WERI-Rb-1 (cell line): ENCODE measurements at regions not wholly inside any gene's neighbourhood (a gene's known extent, or its start where the extent isn't known, plus 50 kb on each side); places are given as distances from the start of the nearest gene placed in this dataset.

Experiments
- DNase-seq: peaks from one replicate; pipeline ENCODE4 v3.0.0-alpha.2; 2020
- H3K27ac ChIP-seq: fragments of 250-450 bp; sonication (Bioruptor Pico); 2 replicates; pipeline ENCODE4 v1.5.1; 2020; ENCODE audit warnings: mild to moderate bottlenecking, moderate library complexity
- H3K27me3 ChIP-seq: fragments of 250-450 bp; sonication (Bioruptor Pico); 2 replicates; pipeline ENCODE4 v1.5.1; 2021; ENCODE audit warnings: mild to moderate bottlenecking, low read depth, moderate library complexity; ENCODE audit not compliant: insufficient read depth, severe bottlenecking
- H3K36me3 ChIP-seq: fragments of 250-450 bp; sonication (Bioruptor Pico); 2 replicates; pipeline ENCODE4 v1.5.1; 2020; ENCODE audit warnings: mild to moderate bottlenecking, moderate library complexity
- H3K4me3 ChIP-seq: 2 replicates; pipeline ENCODE4 v1.5.1; 2011; ENCODE audit warnings: low read depth, mild to moderate bottlenecking, control low read depth, low read length
- H3K9me3 ChIP-seq: fragments of 250-450 bp; sonication (Bioruptor Pico); 2 replicates; pipeline ENCODE4 v1.5.1; 2021; ENCODE audit warnings: mild to moderate bottlenecking, moderate library complexity; ENCODE audit not compliant: severe bottlenecking
- TF ChIP-seq, protein P1 (sequence below): IDR thresholded peaks from 2 replicates; pipeline ENCODE4 v1.5.1; 2011; ENCODE audit warnings: low read depth, mild to moderate bottlenecking, control low read depth, inconsistent platforms, low read length

DNA sequence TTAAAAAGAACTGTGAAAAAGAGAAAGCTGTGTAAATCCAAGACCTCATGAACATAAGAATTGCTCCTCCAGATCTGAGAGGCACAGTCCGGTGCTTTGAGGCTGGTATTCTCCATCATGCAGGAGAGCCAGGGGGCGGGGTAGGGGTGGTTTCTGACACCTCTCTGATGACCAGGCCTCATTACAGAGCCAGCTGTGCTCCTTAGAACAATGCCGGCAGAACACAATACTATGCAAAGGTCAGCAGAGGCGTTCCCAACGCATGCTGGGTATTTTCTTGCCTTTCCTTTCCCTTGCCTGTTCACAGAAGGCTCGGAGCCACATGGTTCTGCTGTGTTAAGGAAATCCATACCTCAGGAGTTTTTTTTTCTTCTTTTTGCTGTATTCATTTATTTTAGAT is 91.2 kb upstream of the SOD3 start:
- DNase-seq, result no peak
- H3K9me3 ChIP-seq, result no peaks in the 10 kb centered on the region

DNA sequence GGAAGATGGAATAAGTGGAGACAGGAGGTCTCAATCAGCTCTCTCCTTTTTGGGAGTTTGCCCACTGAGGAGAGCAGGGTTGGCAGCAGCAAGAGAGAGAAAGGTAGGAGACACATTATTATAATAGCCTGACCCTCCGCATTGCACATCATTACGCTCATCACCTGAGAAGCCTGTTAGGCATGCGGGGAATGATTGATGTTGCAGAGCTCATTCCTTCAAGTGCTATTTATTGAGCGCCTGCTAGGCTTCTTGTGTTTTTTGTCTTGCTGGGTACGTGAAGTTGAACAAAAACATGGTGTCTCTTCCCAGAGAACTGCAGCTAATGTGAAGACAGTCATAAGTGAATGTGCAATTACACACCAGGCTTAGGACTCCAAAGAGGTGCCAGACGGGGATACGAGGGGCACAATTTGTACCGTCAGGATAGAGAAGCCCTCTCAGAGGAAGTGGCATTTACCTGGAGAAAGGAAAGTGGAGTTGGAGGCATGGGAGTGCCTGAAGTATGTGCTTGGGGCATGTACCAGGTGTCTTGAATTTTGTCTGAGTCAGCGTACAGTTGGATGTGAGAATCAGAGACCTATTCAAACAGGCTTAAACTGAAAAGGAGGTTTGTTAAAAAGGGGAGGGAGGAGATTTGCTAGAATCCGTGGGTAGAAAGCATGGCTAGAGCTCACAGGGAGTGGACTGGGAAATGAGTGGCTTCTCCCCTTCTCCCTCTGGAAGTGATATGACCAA is 90.2 kb upstream of the SOD3 start:
- Histone ChIP-seq H3K27me3 (no peaks in the 10 kb centered on the region), H3K27ac (no peak overlapping the region), H3K36me3 (no peaks in the 10 kb centered on the region), H3K4me3 (no peak overlapping the region), H3K9me3 (no peaks in the 10 kb centered on the region)
- TF ChIP-seq, protein P1, sequence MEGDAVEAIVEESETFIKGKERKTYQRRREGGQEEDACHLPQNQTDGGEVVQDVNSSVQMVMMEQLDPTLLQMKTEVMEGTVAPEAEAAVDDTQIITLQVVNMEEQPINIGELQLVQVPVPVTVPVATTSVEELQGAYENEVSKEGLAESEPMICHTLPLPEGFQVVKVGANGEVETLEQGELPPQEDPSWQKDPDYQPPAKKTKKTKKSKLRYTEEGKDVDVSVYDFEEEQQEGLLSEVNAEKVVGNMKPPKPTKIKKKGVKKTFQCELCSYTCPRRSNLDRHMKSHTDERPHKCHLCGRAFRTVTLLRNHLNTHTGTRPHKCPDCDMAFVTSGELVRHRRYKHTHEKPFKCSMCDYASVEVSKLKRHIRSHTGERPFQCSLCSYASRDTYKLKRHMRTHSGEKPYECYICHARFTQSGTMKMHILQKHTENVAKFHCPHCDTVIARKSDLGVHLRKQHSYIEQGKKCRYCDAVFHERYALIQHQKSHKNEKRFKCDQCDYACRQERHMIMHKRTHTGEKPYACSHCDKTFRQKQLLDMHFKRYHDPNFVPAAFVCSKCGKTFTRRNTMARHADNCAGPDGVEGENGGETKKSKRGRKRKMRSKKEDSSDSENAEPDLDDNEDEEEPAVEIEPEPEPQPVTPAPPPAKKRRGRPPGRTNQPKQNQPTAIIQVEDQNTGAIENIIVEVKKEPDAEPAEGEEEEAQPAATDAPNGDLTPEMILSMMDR, result no peak
- no peak for DNase-seq

More for the DNA sequence above, 91.2 kb upstream of the SOD3 start:
- Histone ChIP-seq H3K27ac (no peak overlapping the region), H3K36me3 (no peaks in the 10 kb centered on the region), H3K27me3 (no peaks in the 10 kb centered on the region), H3K4me3 (no peak overlapping the region)
- TF ChIP-seq, protein P1, result no peak

DNA sequence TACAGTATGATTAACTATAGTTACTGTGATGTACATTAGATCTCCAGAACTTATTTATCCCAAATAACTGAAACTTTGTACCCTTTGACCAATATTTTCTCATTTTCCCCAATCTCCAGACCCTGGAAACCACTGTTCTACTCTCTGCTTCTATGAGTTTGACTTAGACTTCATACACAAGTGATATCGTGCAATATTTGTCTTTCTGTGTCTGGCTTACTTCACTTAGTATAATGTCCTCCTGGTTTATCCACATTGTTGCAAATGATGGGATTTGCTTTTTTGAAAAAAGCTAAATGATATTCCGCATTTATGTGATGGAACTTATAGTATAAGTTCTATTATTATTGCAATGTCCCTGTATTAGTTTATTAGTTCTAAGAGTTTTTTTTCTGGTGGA is 81.8 kb upstream of the SOD3 start:
- Histone ChIP-seq H3K27me3 (no peaks in the 10 kb centered on the region), H3K4me3 (no peak overlapping the region), H3K9me3 (peaks cover 8% of the 10 kb centered on the region), H3K27ac (no peak overlapping the region), H3K36me3 (no peaks in the 10 kb centered on the region)
- TF ChIP-seq, protein P1, result no peak
- no peak for DNase-seq

DNA sequence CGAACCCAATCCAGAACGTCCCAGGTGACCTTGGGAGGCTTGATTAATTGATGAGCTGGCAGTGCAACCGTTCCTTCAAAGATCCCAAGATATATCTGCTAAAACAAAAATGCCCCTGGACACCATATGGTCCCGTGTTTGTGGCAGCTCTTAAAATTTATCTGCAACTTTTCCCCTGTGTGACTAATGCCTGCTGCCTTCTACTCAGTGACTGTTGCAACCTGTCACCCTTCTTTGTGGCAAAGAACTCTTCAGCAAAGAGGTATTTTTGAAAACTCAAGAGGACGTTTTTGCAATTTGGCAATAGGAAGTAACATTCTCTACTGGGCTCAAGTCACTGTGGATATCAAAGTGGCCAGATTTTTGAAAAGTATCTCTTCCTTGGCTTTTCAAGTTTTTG is 75.8 kb upstream of the SOD3 start:
- TF ChIP-seq, protein P1, result no peak
- Histone ChIP-seq H3K27me3 (no peaks in the 10 kb centered on the region), H3K36me3 (no peaks in the 10 kb centered on the region), H3K9me3 (peaks cover 5% of the 10 kb centered on the region), H3K27ac (no peak overlapping the region), H3K4me3 (no peak overlapping the region)
- peak; percentile 68 for DNase-seq

DNA sequence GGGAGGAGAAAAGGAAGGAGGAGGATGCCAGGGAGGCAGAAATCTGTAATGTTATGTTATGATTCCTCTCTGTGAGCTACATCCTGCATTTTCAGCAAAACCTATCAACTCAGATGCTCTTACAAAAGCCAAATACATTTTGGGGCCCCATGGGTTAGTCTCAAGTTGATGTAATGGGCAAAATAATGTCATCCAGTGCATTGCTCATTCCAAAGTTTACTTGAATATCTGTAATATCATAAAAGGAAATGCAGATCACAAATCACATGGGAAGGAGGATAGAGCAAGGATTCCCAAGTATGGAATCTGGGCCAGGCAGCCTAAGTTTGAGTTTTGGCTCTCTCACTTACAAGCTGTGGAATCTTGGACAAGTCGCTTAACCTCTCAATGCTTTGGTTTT is 74.9 kb upstream of the SOD3 start:
- Histone ChIP-seq H3K9me3 (peaks cover 2% of the 10 kb centered on the region), H3K27me3 (no peaks in the 10 kb centered on the region), H3K36me3 (no peaks in the 10 kb centered on the region), H3K27ac (no peak overlapping the region), H3K4me3 (no peak overlapping the region)
- TF ChIP-seq, protein P1, result no peak
- no peak for DNase-seq

DNA sequence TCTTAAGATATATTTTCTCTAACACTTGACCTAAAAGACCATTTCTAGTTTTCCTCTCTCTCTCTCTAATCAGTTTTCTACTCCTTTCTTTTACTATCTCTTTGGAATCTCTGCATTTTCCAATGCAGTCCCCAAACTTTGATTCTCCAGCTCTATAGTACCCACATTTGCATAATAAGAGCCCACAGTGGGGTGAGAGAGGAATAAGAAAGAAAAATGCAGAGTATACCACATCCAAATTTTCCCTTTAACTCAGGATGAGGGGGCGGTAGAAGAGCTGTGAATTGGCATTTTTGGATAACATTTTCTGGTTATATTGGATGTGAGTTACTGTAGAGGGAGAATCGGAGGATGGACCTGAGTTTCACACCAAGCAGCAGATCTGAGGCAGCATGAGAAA is 74.4 kb upstream of the SOD3 start:
- H3K27me3 ChIP-seq, result no peaks in the 10 kb centered on the region
- TF ChIP-seq, protein P1, result no peak
- H3K36me3 ChIP-seq, result no peaks in the 10 kb centered on the region
- H3K4me3 ChIP-seq, result no peak overlapping the region
- H3K9me3 ChIP-seq, result peaks cover 2% of the 10 kb centered on the region
- no peak overlapping the region for H3K27ac ChIP-seq
- DNase-seq, result no peak
